ENCODE measurements at regions not wholly inside any gene's neighbourhood (a gene's known extent, or its start where the extent isn't known, plus 50 kb on each side); places are given as distances from the start of the nearest gene placed in this dataset.

DNA sequence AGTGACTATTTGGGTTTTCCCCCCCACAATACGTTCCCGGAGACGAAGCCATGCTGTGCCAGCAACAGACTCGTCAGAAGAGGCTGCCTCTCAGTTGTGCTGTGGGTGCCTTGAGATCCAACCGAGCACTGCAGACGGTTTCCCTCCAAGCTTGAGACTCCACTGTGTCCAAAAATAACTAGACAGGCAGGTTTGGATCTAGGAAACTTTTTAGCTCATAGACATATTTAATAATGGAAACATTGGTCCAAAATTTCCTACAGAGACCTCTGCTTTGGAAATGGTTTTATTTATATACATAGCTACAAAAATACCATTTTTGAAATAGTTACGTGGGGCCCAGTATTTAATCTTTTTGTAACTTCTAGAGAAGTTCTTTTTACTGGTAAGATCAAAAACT, 63.1 kb upstream of the SPATS2L start:
- DNase-seq (ENCODE audit: low spot score in 2 of 2): no peak
- Histone ChIP-seq H3K27ac (no peak overlapping the region), H3K27me3 (no peaks in the 10 kb centered on the region), H3K36me3 (no peaks in the 10 kb centered on the region), H3K4me3 (no peak overlapping the region), H3K4me1 (peaks cover 0 to 5% (median 0%) of the 10 kb centered on the region in 4 donors), H3K9me3 (no peaks in the 10 kb centered on the region)
- TF ChIP-seq POLR2A (IDR thresholded peaks at IDR 0.05) (no peak), EP300 (IDR thresholded peaks at IDR 0.05) (no peak), CTCF (IDR thresholded peaks at IDR 0.05) (no peak)
- WGBS, 2 donors: 53 to 63% methylated on average over 7 of the region's 7 CpGs

GRCh38 chr2:200244111-200244510, 62.4 kb upstream of the SPATS2L start:
- no peaks in the 10 kb centered on the region for H3K36me3 ChIP-seq
- no peak for TF ChIP-seq POLR2A (IDR thresholded peaks at IDR 0.05)
- no peak for TF ChIP-seq EP300 (IDR thresholded peaks at IDR 0.05)
- TF ChIP-seq CTCF (IDR thresholded peaks at IDR 0.05): no peak
- no peak for DNase-seq (ENCODE audit: low spot score in 2 of 2)
- H3K4me1 ChIP-seq: peaks cover 0 to 5% (median 0%) of the 10 kb centered on the region in 4 donors
- H3K9me3 ChIP-seq: no peaks in the 10 kb centered on the region
- WGBS, 2 donors: 97% methylated on average over 1 of the region's 1 CpG
- no peak overlapping the region for H3K27ac ChIP-seq
- H3K27me3 ChIP-seq: no peaks in the 10 kb centered on the region
- no peak overlapping the region for H3K4me3 ChIP-seq

DNA sequence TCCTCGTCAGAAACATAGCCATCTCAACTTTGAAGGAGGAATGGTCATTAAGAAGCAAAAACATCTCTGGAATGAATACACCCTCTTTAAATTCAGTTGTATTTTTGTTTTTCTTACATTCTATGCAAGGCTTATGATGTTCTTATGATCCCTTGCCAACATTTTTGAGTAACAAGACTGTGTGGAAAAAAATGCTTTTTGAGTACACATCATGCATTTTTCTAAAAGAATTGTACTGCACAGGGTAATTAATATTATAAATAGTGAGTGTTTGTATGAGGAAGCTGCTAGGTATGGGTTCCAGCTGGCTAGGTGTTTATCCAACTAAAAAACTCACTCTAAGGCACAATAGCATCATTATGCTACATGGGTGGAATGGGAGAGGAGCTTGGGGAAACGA, 59.0 kb upstream of the SPATS2L start:
- no peaks in the 10 kb centered on the region for H3K36me3 ChIP-seq
- H3K9me3 ChIP-seq: no peaks in the 10 kb centered on the region
- H3K27me3 ChIP-seq: no peaks in the 10 kb centered on the region
- no peak overlapping the region for H3K27ac ChIP-seq
- DNase-seq (ENCODE audit: low spot score in 2 of 2): no peak
- H3K4me3 ChIP-seq: no peak overlapping the region
- TF ChIP-seq POLR2A (IDR thresholded peaks at IDR 0.05) (no peak), EP300 (IDR thresholded peaks at IDR 0.05) (no peak), CTCF (IDR thresholded peaks at IDR 0.05) (no peak)
- WGBS, 2 donors: 21% methylated on average over 2 of the region's 2 CpGs
- peaks cover 0 to 5% (median 0%) of the 10 kb centered on the region in 4 donors for H3K4me1 ChIP-seq

DNA sequence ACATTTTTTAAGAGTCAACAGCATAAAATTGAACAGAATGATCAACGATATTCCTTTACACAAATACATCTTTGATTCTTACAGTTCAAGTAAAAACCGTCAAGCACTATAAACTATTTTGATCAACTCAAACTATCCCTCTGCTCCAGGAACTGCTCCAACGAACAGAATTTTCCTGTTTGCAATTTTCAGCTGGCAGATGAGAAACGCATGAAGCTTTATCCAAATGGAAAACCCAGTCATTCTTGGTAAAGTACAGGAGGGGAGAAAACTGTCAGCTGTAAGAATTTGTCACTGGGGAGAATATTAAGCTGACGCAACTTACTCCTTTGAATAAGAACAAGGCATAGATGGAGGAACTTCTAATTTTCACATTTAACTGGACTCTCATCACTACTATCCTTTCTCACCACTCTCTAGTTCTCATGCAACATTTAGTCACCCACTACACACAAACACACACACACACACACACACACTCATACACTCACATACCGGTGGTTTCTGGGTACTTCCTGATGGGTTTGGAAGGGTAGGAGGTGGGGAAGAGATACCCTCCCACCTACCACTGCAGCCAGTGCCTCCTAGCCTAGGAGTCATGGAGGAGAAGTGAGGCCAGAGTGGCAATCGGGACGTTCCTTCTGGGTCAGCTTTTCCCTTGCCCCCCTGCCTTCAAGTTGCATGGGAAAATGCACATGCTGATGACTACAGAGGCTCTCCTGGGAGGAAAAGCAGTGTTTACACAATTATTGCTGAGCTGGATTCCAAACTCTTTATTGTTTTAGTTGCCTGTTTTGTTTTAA, 54.0 kb upstream of the SPATS2L start:
- DNase-seq (ENCODE audit: low spot score in 2 of 2): peak in 1 of 2 donors; percentile 9
- no peaks in the 10 kb centered on the region for H3K9me3 ChIP-seq
- peaks cover 0 to 12% (median 0%) of the 10 kb centered on the region in 4 donors for H3K4me1 ChIP-seq
- TF ChIP-seq CTCF (IDR thresholded peaks at IDR 0.05) (no peak), EP300 (IDR thresholded peaks at IDR 0.05) (peak in 1 of 2 donors; percentile 26)
- no peaks in the 10 kb centered on the region for H3K36me3 ChIP-seq
- H3K27me3 ChIP-seq: no peaks in the 10 kb centered on the region
- no peak overlapping the region for H3K4me3 ChIP-seq
- 41 to 44% methylated on average over 8 of the region's 8 CpGs for WGBS, 2 donors
- H3K27ac ChIP-seq: no peak overlapping the region

GRCh38 chr2:200253639-200254038, 52.9 kb upstream of the SPATS2L start:
- 55 to 60% methylated on average over 2 of the region's 2 CpGs for WGBS, 2 donors
- Histone ChIP-seq H3K36me3 (no peaks in the 10 kb centered on the region), H3K4me3 (no peak overlapping the region), H3K4me1 (peaks cover 0 to 12% (median 0%) of the 10 kb centered on the region in 4 donors), H3K27me3 (no peaks in the 10 kb centered on the region), H3K9me3 (no peaks in the 10 kb centered on the region), H3K27ac (no peak overlapping the region)
- TF ChIP-seq CTCF (IDR thresholded peaks at IDR 0.05) (no peak), EP300 (IDR thresholded peaks at IDR 0.05) (no peak), POLR2A (IDR thresholded peaks at IDR 0.05) (no peak)
- DNase-seq (ENCODE audit: low spot score in 2 of 2): no peak

Measured in tibial nerve (tissue), 4 donors.